Ramos (cell line): ENCODE measurements at regions not wholly inside any gene's neighbourhood (a gene's known extent, or its start where the extent isn't known, plus 50 kb on each side); places are given as distances from the start of the nearest gene placed in this dataset.
"Not testable (repeated sequence)": the region's sequence is repeated elsewhere in the genome, so short reads cannot be mapped to it uniquely, and the experiment has no call there.

ENCODE experiments used
- in situ Hi-C: fragments of 300-500 bp; cut with MboI; formaldehyde crosslinking; loops from one replicate; pipeline ENCODE4 v1.14.3; 2022; ENCODE audit warnings: low sequenced_read_pairs; ENCODE audit not compliant: unreplicated experiment

DNA sequence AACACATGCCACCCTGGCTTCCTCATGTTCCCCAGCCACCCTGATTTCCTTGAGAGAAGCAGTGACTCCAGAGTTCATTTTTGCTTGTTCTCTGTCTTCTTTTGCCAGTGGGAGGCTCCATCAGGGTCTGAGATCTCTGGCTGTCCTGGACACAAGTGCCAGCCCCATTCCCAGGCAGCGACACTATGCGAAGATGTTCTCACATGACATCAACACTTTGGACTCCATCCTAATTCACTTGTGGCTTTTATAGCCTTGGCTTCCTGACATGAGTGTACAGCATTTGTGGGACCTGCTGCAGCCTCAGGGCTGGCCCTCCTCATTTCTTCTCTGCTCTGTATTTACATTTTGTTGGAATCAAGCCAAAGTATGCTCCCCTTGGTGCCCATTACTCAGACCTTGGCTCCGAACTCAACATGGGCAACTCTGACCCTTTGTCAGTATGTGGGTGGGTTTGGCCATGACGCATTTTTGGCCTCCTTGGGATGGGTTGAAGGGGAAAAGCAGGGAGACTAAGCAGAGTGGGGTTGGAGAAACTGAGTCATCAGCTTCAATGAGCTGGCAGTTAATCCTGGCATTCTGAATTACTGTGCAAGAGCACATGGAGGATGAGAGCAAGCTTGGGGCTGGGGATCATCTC is 119.0 kb upstream of the EEF2KMT start:
- in situ Hi-C loops: no loop called here

GRCh38 chr16:5215901-5216300 is 118.3 kb upstream of the EEF2KMT start:
- in situ Hi-C loops: no loop called here

- in situ Hi-C loops: no loop called here
These were observed 116.9 kb upstream of the EEF2KMT start for GRCh38 chr16:5214466-5214865.

DNA sequence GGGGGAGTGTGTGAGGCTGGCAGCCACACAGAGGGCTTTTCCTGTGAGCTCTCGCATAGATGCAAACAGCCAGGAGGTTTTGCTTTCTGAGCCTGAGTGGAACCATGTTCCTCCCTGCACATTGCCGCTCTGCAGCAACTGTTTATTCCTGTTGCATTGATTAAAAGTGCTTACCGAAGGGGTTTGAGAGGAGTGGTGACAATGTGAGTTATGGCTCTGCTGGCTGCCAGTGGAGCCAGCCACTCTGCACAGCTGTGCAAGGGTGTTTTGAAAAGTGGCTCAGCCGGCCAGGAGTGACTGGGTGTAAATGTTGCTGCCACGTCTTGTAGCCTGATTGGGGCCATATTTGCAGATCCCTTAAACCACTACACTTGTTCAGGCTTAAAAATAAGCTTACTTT is 114.9 kb upstream of the EEF2KMT start:
- in situ Hi-C loops: not testable (repeated sequence)

- in situ Hi-C loops: not testable (repeated sequence)
These were observed 110.4 kb upstream of the EEF2KMT start for GRCh38 chr16:5207862-5208498.

GRCh38 chr16:5207001-5207523 is 109.5 kb upstream of the EEF2KMT start:
- in situ Hi-C loops: no loop called here

- in situ Hi-C loops: no loop called here
These were observed 108.9 kb upstream of the EEF2KMT start for GRCh38 chr16:5206331-5206990.

- in situ Hi-C loops: no loop called here
These were observed 107.9 kb upstream of the EEF2KMT start for GRCh38 chr16:5205361-5206040.

DNA sequence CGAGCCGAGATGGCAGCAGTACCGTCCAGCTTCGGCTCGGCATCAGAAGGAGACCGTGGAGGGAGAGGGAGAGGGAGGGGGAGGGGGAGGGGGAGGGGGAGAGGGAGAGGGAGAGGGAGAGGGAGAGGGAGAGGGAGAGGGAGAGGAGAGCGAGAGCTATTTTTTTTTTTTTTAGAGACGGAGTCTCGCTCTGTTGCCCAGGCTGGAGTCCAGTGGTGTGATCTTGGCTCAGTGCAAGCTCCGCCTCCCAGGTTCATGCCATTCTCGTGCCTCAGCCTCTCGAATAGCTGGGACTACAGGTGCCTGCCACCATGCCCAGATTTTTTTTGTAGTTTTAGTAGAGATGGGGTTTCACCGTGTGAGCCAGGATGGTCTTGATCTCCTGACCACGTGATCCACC is 106.1 kb upstream of the EEF2KMT start:
- in situ Hi-C loops: not testable (repeated sequence)

DNA sequence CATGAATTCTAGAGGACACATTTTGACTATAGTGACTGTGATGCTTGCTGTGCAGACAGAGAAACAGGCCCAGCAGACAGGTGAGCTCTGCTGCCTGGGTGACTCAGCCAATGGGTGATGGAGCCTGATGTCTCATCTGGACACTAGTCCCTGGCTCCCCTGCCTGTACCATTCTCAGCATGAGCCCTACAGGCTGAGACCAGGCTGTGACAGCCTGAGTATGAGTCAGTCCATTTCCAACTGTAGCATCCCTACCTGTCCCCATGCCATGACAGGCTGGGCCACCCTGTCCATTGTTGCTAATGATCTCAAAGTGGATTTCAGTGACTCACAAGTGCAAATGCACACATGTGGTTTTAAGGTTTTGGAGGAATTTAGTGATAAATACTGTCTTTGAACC is 102.5 kb upstream of the EEF2KMT start:
- in situ Hi-C loops: no loop called here

GRCh38 chr16:5196204-5196603 is 98.6 kb upstream of the EEF2KMT start:
- in situ Hi-C loops: no loop called here

DNA sequence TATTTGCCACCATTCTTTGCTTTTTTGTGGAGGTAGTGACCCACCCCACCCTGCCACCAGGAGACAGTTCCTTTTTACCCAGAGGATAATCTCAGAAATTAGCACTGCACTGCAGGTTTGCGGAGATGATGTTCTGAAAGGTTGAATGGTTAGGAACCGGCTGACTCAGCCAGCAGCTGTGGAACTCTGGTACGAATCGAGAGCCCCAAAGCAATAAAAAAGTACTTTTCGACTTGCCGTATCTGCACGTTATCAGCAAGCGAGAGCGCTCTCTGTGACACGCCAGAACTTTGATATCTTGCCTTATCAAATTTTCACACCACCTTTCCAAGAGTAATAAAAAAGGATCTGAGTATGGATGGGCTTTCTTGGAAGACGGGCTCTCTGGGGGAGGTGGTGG is 96.3 kb upstream of the EEF2KMT start:
- in situ Hi-C loops: no loop called here

DNA sequence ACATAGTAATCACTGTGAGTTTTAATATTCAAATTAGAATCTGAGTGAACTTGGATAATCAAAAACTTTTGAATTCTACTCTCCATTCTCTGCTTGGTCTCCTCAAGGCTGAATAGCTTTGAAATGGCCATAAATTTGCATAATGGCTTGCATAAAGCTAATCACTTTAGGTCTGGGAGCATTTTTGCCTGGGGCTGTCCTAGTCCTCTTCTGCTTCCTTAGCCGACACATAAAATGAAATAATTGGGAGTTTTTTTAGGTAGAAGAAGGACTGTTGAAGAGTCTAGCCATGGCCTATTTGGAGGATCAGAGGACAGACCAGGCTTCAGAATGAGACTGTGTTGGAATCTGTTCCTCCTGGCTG is 91.4 kb upstream of the EEF2KMT start:
- in situ Hi-C loops: no loop called here

GRCh38 chr16:5188318-5188988 is 90.9 kb upstream of the EEF2KMT start:
- in situ Hi-C loops: no loop called here

GRCh38 chr16:5187402-5187952 is 89.9 kb upstream of the EEF2KMT start:
- in situ Hi-C loops: no loop called here

- in situ Hi-C loops: no loop called here
These were observed 88.8 kb upstream of the EEF2KMT start for GRCh38 chr16:5186381-5186903.

- in situ Hi-C loops: no loop called here
These were observed 78.9 kb upstream of the EEF2KMT start for GRCh38 chr16:5176505-5176904.

- in situ Hi-C loops: no loop called here
These were observed 77.7 kb upstream of the EEF2KMT start for GRCh38 chr16:5175266-5175665.

DNA sequence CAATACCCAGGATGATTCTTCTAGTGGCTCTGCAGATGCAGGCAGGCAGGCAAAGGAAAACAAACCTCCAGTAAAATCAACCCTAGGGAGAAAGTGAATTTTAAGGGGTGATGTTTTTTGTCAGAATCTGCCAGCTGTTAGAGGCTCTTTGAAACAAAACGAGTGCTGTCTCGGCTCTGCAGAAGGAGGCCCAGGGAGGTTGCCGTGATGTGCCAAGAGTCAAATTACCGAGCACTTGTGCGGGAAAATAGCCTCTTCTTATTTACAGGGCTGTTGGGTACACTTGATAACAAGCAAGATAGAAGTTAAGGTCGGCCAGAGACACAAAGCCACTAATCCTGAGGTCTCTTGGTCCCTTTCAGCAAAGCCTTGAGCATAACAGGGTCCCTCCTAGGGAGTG is 68.9 kb upstream of the EEF2KMT start:
- in situ Hi-C loops: no loop called here

GRCh38 chr16:5165429-5165828 is 67.8 kb upstream of the EEF2KMT start:
- in situ Hi-C loops: not testable (repeated sequence)
